ENCODE measurements at regions not wholly inside any gene's neighbourhood (a gene's known extent, or its start where the extent isn't known, plus 50 kb on each side); places are given as distances from the start of the nearest gene placed in this dataset.

DNA sequence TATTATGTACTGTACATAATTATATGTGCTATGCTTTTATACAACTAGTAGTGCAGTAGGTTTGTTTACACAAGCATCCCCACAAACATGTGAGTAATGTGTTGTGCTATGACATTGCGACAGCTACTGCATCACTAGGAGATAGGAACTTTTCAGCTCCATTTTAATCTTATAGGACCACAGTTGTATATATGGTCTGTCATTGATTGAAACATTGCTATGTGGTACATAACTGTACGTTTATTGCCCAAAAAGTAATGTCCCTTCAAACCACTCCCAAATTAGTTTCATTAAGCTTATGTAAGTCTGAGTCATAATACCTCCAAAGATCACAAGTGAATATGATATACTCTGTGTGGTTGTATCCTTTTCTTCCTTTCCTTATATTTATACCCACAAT lies 183.2 kb upstream of the POT1 start:
- DNase-seq (ENCODE audit: low read depth), result peak; percentile 26
- no peak overlapping the region for H3K4me3 ChIP-seq (ENCODE audit: low read depth, low read length)
- TF ChIP-seq, protein P1, sequence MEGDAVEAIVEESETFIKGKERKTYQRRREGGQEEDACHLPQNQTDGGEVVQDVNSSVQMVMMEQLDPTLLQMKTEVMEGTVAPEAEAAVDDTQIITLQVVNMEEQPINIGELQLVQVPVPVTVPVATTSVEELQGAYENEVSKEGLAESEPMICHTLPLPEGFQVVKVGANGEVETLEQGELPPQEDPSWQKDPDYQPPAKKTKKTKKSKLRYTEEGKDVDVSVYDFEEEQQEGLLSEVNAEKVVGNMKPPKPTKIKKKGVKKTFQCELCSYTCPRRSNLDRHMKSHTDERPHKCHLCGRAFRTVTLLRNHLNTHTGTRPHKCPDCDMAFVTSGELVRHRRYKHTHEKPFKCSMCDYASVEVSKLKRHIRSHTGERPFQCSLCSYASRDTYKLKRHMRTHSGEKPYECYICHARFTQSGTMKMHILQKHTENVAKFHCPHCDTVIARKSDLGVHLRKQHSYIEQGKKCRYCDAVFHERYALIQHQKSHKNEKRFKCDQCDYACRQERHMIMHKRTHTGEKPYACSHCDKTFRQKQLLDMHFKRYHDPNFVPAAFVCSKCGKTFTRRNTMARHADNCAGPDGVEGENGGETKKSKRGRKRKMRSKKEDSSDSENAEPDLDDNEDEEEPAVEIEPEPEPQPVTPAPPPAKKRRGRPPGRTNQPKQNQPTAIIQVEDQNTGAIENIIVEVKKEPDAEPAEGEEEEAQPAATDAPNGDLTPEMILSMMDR (IDR thresholded peaks at IDR 0.05; ENCODE audit: insufficient read depth, low read depth, low read length), result no peak

DNA sequence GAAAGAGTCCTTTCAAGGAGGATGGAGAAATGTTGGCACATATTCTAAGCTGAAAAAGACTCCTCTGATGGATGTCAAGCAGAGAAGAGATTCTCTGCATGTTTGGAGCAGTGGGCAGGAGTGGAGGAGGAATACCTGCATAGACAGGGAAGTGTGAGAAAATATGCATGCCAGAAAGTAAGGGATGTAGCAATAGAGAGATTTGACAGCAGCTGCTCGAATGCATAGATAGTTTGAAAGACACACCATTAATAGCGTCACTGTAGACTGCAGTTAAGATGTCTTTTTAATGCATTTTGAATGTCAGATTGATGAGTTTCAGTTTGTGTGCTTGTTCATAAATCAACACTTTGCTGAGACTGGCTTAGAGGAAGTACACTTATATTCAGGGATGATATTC lies 169.9 kb upstream of the POT1 start:
- DNase-seq (ENCODE audit: low read depth), result no peak
- TF ChIP-seq, protein P1 (IDR thresholded peaks at IDR 0.05; ENCODE audit: insufficient read depth, low read depth, low read length), result no peak
- no peak overlapping the region for H3K4me3 ChIP-seq (ENCODE audit: low read depth, low read length)

DNA sequence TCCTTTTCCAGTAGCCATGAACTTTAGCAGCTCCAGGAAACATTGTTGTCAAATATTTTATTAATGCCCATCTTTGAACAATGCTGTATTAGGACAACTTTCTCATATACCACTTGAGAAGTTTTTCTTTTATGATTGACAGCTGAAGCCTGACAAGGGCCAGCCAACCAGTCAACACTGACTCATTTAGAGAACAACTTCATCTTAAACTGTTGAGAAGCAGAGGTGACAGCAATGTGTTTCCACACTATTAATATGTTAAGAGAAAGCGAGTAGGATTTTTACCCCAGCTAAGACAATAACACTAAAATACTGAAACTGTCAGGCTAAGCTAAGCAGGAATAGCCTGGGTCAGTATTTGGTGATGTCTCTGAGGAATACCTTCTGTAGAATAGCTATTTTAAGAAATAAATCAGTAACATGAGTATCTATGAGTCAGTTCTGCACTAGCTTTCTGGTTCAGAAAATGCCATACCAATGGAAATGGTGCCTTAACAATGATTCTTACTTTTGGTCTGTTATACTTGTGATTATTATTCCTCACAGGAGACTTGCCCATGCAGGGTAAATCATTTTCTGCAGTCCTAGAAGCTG lies 168.8 kb upstream of the POT1 start:
- TF ChIP-seq, protein P1 (IDR thresholded peaks at IDR 0.05; ENCODE audit: insufficient read depth, low read depth, low read length), result no peak
- H3K4me3 ChIP-seq (ENCODE audit: low read depth, low read length), result no peak overlapping the region
- DNase-seq (ENCODE audit: low read depth), result no peak

DNA sequence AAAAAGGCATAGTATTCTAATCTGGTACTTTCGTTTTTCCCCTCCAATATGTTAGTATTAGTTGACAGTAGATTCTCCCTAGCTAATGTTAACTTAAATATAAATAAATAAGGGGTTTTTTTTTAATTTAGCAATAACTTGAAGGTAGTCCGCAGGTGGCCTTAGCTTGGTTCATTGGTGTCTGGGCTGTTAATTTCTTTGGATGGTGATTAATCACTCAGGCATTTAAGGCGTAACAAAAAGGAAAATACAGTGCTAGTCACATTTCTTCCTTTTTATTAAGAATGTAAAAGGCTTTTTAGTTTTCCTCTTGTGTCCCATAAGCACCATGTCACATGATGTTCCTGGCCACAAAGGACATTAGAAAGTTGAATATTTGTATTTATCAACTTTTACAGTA lies 161.0 kb upstream of the POT1 start:
- TF ChIP-seq, protein P1 (IDR thresholded peaks at IDR 0.05; ENCODE audit: insufficient read depth, low read depth, low read length), result no peak
- H3K4me3 ChIP-seq (ENCODE audit: low read depth, low read length), result no peak overlapping the region
- DNase-seq (ENCODE audit: low read depth), result no peak

DNA sequence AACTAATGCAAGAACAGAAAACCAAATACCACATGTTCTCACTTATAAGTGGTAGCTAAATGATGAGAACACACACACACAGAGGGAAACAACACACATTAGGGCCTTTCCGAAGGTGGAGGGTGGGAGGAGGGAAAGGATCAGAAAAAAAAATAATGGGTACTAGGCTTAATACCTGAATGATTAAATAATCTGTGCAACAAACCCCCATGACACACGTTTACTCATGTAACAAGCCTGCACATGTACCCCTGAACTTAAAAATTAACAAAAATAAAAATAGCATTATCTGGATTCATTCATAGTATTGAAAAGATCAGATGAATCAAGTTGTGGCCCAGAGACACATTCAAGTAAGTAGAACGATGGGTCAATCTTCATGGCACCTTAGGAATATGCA lies 159.5 kb upstream of the POT1 start:
- TF ChIP-seq, protein P1 (IDR thresholded peaks at IDR 0.05; ENCODE audit: insufficient read depth, low read depth, low read length), result no peak
- no peak overlapping the region for H3K4me3 ChIP-seq (ENCODE audit: low read depth, low read length)
- DNase-seq (ENCODE audit: low read depth), result no peak

DNA sequence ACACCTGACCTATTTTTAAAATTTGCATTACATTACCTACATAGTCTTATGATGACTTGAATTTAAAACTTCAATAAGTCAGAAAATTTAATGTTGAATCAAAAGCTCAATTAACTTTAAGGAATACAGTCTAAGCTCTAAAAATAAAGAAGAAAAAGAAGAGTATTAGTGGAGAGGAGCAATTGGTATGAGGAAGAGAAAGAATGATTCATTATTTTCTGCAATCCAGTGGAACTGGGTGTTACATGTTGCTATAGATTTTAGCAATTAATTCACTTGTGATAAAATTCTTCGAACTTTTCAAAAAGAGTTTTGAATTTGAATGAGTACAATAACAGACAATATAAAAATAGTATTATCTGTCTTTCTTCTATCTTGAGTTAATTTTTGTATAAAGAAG lies 158.9 kb upstream of the POT1 start:
- TF ChIP-seq, protein P1 (IDR thresholded peaks at IDR 0.05; ENCODE audit: insufficient read depth, low read depth, low read length), result no peak
- no peak for DNase-seq (ENCODE audit: low read depth)
- H3K4me3 ChIP-seq (ENCODE audit: low read depth, low read length), result no peak overlapping the region

DNA sequence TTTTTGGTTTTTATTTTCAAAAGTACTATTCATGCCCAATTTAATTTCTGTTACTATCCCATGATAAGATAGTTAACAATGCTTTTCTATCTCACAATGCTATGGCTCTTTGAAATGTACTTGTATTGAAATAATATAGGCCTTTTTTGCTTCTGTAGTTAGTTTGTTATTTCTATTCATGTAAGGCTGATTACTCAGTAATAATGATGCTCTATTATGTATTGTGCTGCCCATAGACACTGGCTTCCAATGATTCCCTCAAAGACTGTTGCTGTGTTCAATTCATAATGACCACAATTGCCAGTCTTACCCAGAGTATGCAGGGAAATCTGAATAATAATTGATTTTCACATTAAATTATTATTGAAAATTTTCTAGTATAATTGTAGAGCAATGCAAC lies 155.5 kb upstream of the POT1 start:
- DNase-seq (ENCODE audit: low read depth), result no peak
- TF ChIP-seq, protein P1 (IDR thresholded peaks at IDR 0.05; ENCODE audit: insufficient read depth, low read depth, low read length), result no peak
- no peak overlapping the region for H3K4me3 ChIP-seq (ENCODE audit: low read depth, low read length)
